GM12865 (cell line): ENCODE measurements at regions not wholly inside any gene's neighbourhood (a gene's known extent, or its start where the extent isn't known, plus 50 kb on each side); places are given as distances from the start of the nearest gene placed in this dataset.

Experiments
- DNase-seq: peaks from one replicate; pipeline ENCODE4 v3.0.0; 2010; ENCODE audit warnings: low read depth
- H3K4me3 ChIP-seq: 2 replicates; pipeline ENCODE4 v1.5.1; 2011; ENCODE audit warnings: mild to moderate bottlenecking, low read depth, low read length, control low read depth
- TF ChIP-seq, protein P1 (sequence below): IDR thresholded peaks from 2 replicates; pipeline ENCODE4 v1.5.1; 2011; ENCODE audit warnings: low read length, control low read depth, low read depth, inconsistent platforms; ENCODE audit not compliant: insufficient read depth; ENCODE audit errors: missing control alignments

DNA sequence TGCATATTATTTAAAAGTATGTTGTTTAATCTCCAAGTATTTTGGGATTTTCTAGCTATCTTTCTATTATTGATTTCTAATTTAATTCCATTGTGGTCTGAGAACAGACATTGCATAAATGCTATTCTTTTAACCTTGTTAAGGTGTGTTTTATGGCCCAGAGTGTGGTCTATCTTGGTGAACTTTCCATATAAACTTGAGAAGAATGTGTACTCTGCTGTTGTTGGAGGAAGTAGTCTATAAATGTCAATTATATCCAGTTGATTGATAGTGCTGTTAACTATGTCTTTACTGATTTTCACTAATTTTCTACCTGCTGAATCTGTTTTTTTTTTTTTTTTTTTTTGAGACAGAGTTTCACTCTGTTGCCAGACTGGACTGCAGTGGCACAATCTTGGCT lies 180.9 kb downstream of the ZNF621 start:
- no peak overlapping the region for H3K4me3 ChIP-seq
- DNase-seq, result no peak
- TF ChIP-seq, protein P1, sequence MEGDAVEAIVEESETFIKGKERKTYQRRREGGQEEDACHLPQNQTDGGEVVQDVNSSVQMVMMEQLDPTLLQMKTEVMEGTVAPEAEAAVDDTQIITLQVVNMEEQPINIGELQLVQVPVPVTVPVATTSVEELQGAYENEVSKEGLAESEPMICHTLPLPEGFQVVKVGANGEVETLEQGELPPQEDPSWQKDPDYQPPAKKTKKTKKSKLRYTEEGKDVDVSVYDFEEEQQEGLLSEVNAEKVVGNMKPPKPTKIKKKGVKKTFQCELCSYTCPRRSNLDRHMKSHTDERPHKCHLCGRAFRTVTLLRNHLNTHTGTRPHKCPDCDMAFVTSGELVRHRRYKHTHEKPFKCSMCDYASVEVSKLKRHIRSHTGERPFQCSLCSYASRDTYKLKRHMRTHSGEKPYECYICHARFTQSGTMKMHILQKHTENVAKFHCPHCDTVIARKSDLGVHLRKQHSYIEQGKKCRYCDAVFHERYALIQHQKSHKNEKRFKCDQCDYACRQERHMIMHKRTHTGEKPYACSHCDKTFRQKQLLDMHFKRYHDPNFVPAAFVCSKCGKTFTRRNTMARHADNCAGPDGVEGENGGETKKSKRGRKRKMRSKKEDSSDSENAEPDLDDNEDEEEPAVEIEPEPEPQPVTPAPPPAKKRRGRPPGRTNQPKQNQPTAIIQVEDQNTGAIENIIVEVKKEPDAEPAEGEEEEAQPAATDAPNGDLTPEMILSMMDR, result no peak

DNA sequence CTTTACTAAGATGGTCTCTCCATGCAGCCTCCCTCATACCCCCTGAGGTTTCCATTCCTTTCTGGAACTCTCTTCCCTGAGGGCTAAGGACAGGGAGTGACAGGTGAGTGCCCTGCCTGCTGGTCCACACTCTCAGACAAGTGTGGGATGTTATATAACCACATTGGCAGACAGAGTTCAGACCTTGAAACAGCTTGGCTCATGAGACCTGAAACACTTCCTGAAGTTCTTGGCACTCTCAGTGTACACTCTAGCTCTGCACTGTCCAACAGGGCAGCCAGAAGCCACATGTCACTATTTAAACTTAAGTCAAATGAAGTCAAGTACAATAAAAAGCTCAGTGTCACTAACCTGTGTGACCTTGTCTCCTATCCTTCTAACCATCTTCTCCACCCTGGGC lies 188.5 kb downstream of the ZNF621 start:
- DNase-seq, result no peak
- H3K4me3 ChIP-seq, result no peak overlapping the region
- TF ChIP-seq, protein P1, result no peak

- DNase-seq, result peak; percentile 82
- no peak overlapping the region for H3K4me3 ChIP-seq
- TF ChIP-seq, protein P1, result no peak
Observed at GRCh38 chr3:40713795-40714194, 189.0 kb downstream of the ZNF621 start.

DNA sequence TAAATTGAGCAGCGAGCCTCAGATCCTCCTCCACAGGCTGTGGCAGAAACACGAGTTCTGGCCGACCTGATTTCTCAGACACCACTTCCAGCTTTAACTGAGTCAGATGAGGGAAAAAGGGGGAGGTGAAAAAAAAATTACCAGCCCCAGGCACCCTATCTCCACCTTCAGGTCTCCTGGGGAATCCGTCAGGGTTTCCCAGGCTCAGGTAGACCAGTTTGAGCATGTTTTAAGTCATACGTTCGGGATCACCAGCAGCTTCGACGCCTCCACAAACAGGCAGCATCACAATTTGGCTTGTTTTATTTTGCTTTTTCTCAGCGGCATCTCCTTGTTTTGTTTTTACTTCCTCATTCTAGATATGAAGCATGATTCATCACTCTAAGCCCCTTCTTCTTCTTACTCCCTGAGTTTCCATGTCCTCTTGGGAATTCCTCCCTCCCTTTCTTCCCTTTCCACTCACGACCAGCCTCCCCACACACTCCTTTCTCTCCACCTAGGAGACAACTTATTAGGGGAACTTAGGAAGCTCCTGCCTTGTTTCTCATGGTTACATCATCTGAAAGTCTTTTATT lies 190.1 kb downstream of the ZNF621 start:
- no peak overlapping the region for H3K4me3 ChIP-seq
- TF ChIP-seq, protein P1, result no peak
- DNase-seq, result peak; percentile 13

DNA sequence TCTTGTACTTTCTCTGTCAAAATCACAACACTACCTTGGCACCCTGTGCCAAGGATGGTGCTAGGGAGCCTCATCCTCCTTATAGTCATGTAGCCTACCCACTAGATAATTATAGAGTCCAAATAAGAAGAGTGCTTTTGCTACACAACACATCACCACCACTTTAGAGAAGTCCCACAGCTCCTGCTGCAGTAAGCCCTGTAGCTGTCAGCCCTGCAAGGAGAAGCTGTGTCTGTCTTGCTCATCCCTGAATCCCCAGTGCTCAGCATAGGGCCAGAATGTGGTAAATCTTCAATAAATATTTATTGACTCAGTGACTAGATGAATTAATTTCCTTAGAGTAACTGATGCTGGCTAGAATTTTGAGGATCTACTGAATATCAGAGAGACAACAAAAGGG lies 190.8 kb downstream of the ZNF621 start:
- DNase-seq, result no peak
- TF ChIP-seq, protein P1, result no peak
- no peak overlapping the region for H3K4me3 ChIP-seq

GRCh38 chr3:40717471-40717870 lies 192.7 kb downstream of the ZNF621 start:
- TF ChIP-seq, protein P1, result no peak
- H3K4me3 ChIP-seq, result no peak overlapping the region
- DNase-seq, result no peak

GRCh38 chr3:40718209-40718608 lies 193.4 kb downstream of the ZNF621 start:
- H3K4me3 ChIP-seq, result no peak overlapping the region
- peak; percentile 24 for DNase-seq
- TF ChIP-seq, protein P1, result no peak
